Breast epithelium (tissue), 3 donors: ENCODE measurements at regions not wholly inside any gene's neighbourhood (a gene's known extent, or its start where the extent isn't known, plus 50 kb on each side); places are given as distances from the start of the nearest gene placed in this dataset.

Experiments
- CTCF ChIP-seq, 3 donors: fragments of 450-650 bp; IDR thresholded peaks; one replicate each; pipeline ENCODE4 v1.5.1; 2016 to 2017; ENCODE audit warnings: antibody characterized with exemption in 3 of 3, mild to moderate bottlenecking in 3 of 3, moderate library complexity in 3 of 3
- POLR2A ChIP-seq: fragments of 450-650 bp; IDR thresholded peaks from one replicate; pipeline ENCODE4 v1.6.1; 2016; ENCODE audit warnings: antibody characterized with exemption, mild to moderate bottlenecking, moderate library complexity

- TF ChIP-seq POLR2A, result no peak
- TF ChIP-seq CTCF (IDR thresholded peaks at IDR 0.05), result no peak
These were observed 97.3 kb upstream of the SGK1 start for GRCh38 chr6:134415194-134415593.
